Thyroid gland (tissue), 4 donors: ENCODE measurements at regions not wholly inside any gene's neighbourhood (a gene's known extent, or its start where the extent isn't known, plus 50 kb on each side); places are given as distances from the start of the nearest gene placed in this dataset.

ENCODE experiments used
- DNase-seq, 2 donors: peaks; one replicate each; pipeline ENCODE4 v3.0.0-alpha.2; 2019
- H3K27ac ChIP-seq, 3 donors: fragments of 200-600 bp; sonication (generic); 1 replicate in 2 of 3; 2 replicates in 1 of 3; pipeline ENCODE4 v1.5.1; 2016 to 2019; ENCODE audit warnings: mild to moderate bottlenecking in 1 of 3, moderate library complexity in 1 of 3
- H3K27me3 ChIP-seq: fragments of 200-600 bp; sonication (generic); one replicate; pipeline ENCODE4 v1.5.1; 2019
- H3K36me3 ChIP-seq, 2 donors: fragments of 200-600 bp; sonication (generic); one replicate each; pipeline ENCODE4 v1.5.1; 2016 to 2019
- H3K4me1 ChIP-seq, 2 donors: fragments of 200-600 bp; sonication (generic); one replicate each; pipeline ENCODE4 v1.5.1; 2017 to 2019
- H3K4me3 ChIP-seq, 3 donors: fragments of 200-600 bp; sonication (generic); replicated peaks in 1 of 3; 1 replicate in 2 of 3; 2 replicates in 1 of 3; pipeline ENCODE4 v1.5.1; 2016; ENCODE audit warnings: mild to moderate bottlenecking in 1 of 3
- H3K9me3 ChIP-seq: fragments of 200-600 bp; sonication (generic); one replicate; pipeline ENCODE4 v1.5.1; 2017
- POLR2A ChIP-seq, 2 donors: fragments of 450-650 bp; IDR thresholded peaks; one replicate each; pipeline ENCODE4 v1.6.1; 2017; ENCODE audit warnings: antibody characterized with exemption in 2 of 2, mild to moderate bottlenecking in 2 of 2, moderate library complexity in 1 of 2
- WGBS, 2 donors: methylation state at CpG; one replicate each; pipeline ENCODE4 v1.1.5; 2017; 5-methylcytosine and 5-hydroxymethylcytosine counted together
- intact Hi-C: fragments of 100-400 bp; cut with DNase I; formaldehyde crosslinking; loops from one replicate; pipeline ENCODE4 v1.15.1; 2023
- TF ChIP-seq, protein P1 (sequence below), 6 experiments: fragments of 200-600 bp in 3 of 6; fragments of 450-650 bp in 3 of 6; sonication (generic) in 3 of 6; IDR thresholded peaks; one replicate each; pipeline ENCODE4 v1.5.1; 2016 to 2019; ENCODE audit warnings: antibody characterized with exemption in 6 of 6, mild to moderate bottlenecking in 2 of 6, inconsistent platforms in 1 of 6, moderate library complexity in 1 of 6

DNA sequence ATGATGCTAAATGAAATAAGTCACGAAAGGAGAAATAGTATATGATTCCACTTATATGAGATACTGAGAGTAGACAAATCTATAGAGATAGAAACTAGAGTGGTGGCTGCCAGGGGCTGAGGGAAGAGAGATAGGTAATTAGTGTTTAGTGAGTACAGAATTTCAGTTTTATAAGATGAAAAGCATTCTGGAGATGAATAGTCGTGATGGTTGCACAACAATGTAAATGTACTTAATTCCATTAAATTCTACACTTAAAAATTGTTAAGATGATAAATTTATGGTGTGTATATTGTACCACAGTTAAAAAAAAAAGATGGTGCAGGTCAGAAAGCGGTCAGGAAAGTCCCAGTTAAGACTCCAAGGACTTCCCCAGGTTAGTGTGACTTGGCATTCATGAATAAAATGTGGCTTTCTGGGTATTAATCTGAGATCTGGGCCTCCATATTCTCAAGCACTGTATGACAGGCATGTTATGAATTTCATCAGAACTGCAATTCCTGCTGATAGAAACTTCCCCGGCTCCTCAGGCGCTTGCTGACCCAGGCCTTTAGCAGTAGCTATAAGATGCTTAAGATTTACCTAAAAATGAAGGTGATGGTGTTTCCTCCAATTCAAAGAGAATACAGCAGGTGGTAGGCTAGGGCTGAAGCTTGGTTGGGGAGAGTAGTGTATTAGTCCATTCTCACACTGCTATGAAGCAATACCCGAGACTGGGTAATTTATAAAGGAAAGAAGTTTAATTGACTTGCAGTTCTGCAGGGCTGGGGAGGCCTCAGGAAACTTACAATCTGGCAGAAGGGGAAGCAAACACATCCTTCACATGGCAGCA lies 115.3 kb upstream of the SOX9 start:
- no peaks in the 10 kb centered on the region for H3K36me3 ChIP-seq
- TF ChIP-seq, protein P1, sequence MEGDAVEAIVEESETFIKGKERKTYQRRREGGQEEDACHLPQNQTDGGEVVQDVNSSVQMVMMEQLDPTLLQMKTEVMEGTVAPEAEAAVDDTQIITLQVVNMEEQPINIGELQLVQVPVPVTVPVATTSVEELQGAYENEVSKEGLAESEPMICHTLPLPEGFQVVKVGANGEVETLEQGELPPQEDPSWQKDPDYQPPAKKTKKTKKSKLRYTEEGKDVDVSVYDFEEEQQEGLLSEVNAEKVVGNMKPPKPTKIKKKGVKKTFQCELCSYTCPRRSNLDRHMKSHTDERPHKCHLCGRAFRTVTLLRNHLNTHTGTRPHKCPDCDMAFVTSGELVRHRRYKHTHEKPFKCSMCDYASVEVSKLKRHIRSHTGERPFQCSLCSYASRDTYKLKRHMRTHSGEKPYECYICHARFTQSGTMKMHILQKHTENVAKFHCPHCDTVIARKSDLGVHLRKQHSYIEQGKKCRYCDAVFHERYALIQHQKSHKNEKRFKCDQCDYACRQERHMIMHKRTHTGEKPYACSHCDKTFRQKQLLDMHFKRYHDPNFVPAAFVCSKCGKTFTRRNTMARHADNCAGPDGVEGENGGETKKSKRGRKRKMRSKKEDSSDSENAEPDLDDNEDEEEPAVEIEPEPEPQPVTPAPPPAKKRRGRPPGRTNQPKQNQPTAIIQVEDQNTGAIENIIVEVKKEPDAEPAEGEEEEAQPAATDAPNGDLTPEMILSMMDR (IDR thresholded peaks at IDR 0.05) = no peak
- TF ChIP-seq POLR2A (IDR thresholded peaks at IDR 0.05) = no peak
- intact Hi-C loops = no loop called here
- DNase-seq = no peak
- no peak overlapping the region for H3K27ac ChIP-seq
- H3K4me1 ChIP-seq = no peaks in the 10 kb centered on the region
- H3K4me3 ChIP-seq = no peak overlapping the region
- H3K27me3 ChIP-seq = no peaks in the 10 kb centered on the region
- no peaks in the 10 kb centered on the region for H3K9me3 ChIP-seq
- 69 to 93% methylated on average over 6 of the region's 6 CpGs for WGBS, 2 donors

DNA sequence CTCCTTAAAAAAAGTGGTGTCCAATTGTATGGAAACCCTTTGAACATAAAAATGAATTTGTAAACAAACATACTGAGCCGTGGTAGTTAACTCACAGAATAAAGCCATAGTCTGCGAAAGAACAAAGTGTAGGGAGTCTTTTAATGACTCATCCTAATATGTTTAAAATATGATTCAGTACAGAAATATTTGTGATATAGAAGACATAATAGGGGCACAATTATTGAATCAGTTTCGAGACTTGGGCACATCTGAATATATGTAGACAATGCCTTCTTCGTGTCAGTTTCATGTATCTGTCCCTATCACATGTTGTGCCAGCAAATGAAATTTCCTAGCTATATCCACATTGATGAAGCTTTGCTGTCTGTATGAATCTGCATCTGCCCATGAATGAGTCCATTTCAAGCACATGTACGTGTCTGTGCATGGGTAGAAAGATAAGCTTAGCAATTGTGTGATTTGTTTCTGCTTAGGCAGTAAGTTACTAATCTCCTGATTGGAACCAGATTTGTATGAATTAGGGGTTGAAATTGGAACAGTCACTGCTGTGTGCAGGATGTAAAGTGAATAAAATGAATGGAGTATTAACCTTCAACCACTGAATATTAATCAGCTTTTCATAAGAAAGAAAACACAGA lies 112.5 kb upstream of the SOX9 start:
- Histone ChIP-seq H3K9me3 (no peaks in the 10 kb centered on the region), H3K27ac (no peak overlapping the region), H3K27me3 (no peaks in the 10 kb centered on the region), H3K4me1 (no peaks in the 10 kb centered on the region), H3K36me3 (no peaks in the 10 kb centered on the region), H3K4me3 (no peak overlapping the region)
- 85% methylated on average over 5 of the region's 5 CpGs for WGBS, 2 donors
- TF ChIP-seq, protein P1 (IDR thresholded peaks at IDR 0.05) = no peak
- TF ChIP-seq POLR2A (IDR thresholded peaks at IDR 0.05) = no peak
- intact Hi-C loops = no loop called here
- DNase-seq = no peak

DNA sequence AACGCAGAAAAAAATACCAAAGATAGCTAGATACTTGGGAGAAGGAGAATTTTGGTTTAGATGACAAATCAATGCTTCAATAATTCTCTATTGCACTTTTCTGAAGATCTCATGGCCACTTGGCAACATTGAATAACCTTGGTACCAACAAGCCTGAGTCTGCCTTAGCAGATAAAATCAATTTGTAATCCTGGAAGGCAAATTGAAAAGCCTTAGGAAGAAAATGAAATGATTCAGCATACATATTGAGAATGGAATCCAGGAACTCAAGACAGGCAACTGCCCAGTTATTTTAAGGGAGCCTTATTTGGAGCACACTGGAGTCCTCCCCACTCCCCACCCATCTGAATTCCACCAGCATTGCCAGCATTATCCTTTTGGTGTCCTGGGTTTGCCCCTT lies 109.3 kb upstream of the SOX9 start:
- Histone ChIP-seq H3K27ac (no peak overlapping the region), H3K4me3 (no peak overlapping the region), H3K27me3 (no peaks in the 10 kb centered on the region), H3K9me3 (no peaks in the 10 kb centered on the region), H3K4me1 (no peaks in the 10 kb centered on the region), H3K36me3 (no peaks in the 10 kb centered on the region)
- WGBS, 2 donors = 93 to 100% methylated on average over 1 of the region's 1 CpG
- no peak for DNase-seq
- no peak for TF ChIP-seq POLR2A (IDR thresholded peaks at IDR 0.05)
- TF ChIP-seq, protein P1 (IDR thresholded peaks at IDR 0.05) = no peak
- intact Hi-C loops = no loop called here

DNA sequence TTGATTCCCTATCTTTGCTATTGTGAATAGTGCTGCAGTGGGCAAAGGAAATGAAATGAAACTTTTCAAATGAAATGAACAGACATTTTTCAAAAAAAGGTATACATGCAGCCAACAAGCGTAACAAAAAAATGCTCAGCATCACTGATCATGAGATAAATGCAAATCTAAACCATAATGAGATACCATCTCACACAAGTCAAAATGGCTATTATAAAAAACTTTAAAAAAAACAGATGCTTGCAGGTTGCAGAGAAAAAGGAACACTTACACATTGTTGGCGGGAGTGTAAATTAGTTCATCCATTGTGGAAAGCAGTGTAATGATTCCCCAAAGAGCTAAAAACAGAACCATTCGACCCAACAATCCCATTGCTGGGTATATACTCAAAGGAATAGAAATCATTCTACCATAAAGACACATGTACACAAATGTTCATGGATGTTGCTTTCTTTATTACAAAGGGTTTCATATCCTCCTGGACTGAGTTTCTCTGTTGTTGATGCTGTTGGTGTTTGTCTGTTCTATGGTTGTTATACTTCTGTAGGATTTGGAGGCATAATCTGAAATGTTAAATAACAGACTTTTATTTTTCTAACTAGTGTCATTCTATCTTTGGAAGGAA lies 99.3 kb upstream of the SOX9 start:
- H3K4me1 ChIP-seq = peaks cover 8 to 16% of the 10 kb centered on the region in 2 donors
- no peaks in the 10 kb centered on the region for H3K9me3 ChIP-seq
- H3K27me3 ChIP-seq = no peaks in the 10 kb centered on the region
- no peak for TF ChIP-seq POLR2A (IDR thresholded peaks at IDR 0.05)
- TF ChIP-seq, protein P1 (IDR thresholded peaks at IDR 0.05) = no peak
- H3K36me3 ChIP-seq = no peaks in the 10 kb centered on the region
- intact Hi-C loops = no loop called here
- H3K4me3 ChIP-seq = no peak overlapping the region
- H3K27ac ChIP-seq = peak overlapping the region in 2 of 3 donors; percentile 76 to 86
- WGBS, 2 donors = 82 to 87% methylated on average over 3 of the region's 3 CpGs
- DNase-seq = no peak
